Kidney (tissue), 13 donors: ENCODE measurements at regions not wholly inside any gene's neighbourhood (a gene's known extent, or its start where the extent isn't known, plus 50 kb on each side); places are given as distances from the start of the nearest gene placed in this dataset.
A peak's percentile ranks its signal among the peaks of the same experiment; 100 is the strongest.

Experiments
- DNase-seq, 5 donors: peaks; one replicate each; pipeline ENCODE4 v3.0.0-alpha.2; 2013 to 2020
- FAIRE-seq: peaks from 2 replicates; lab custom pipeline; 2012; peaks lifted over from hg19 to GRCh38; lab: Jason Lieb, UNC
- H3K27ac ChIP-seq, 2 donors: one replicate each; pipeline ENCODE4 v1.7.0; 2013; ENCODE audit warnings: low read depth in 2 of 2, low read length in 2 of 2, inconsistent platforms in 1 of 2
- H3K27me3 ChIP-seq: one replicate; pipeline ENCODE4 v1.7.1; 2013; ENCODE audit warnings: low read length, inconsistent platforms; ENCODE audit not compliant: control insufficient read depth, insufficient read depth
- H3K36me3 ChIP-seq, 3 donors: one replicate each; pipeline versions ENCODE4 v1.7.0 to v1.7.1; 2013; ENCODE audit warnings: low read length in 3 of 3, control low read depth in 1 of 3, inconsistent platforms in 1 of 3; ENCODE audit not compliant: insufficient read depth in 3 of 3, control insufficient read depth in 2 of 3
- H3K4me1 ChIP-seq, 3 donors: one replicate each; pipeline versions ENCODE4 v1.7.0 to v1.7.1; 2013; ENCODE audit warnings: low read length in 3 of 3, inconsistent platforms in 1 of 3, low read depth in 1 of 3; ENCODE audit not compliant: control insufficient read depth in 2 of 3, insufficient read depth in 2 of 3
- H3K4me3 ChIP-seq, 3 donors: one replicate each; pipeline versions ENCODE4 v1.7.0 to v1.8.1; 2013; ENCODE audit warnings: low read length in 3 of 3, control low read depth in 1 of 3, inconsistent platforms in 1 of 3
- H3K9ac ChIP-seq, 3 donors: one replicate each; pipeline versions ENCODE4 v1.7.0 to v1.7.1; 2013; ENCODE audit warnings: low read length in 3 of 3, control low read depth in 1 of 3, inconsistent platforms in 1 of 3
- H3K9me3 ChIP-seq, 3 donors: one replicate each; pipeline versions ENCODE4 v1.7.0 to v1.7.1; 2013; ENCODE audit warnings: low read length in 3 of 3, control low read depth in 1 of 3, inconsistent platforms in 1 of 3; ENCODE audit not compliant: control insufficient read depth in 2 of 3, insufficient read depth in 1 of 3
- CTCF ChIP-seq: IDR thresholded peaks from 3 replicates; pipeline ENCODE4 v1.5.1; 2012; ENCODE audit warnings: mild to moderate bottlenecking, moderate library complexity, borderline replicate concordance; ENCODE audit not compliant: insufficient read depth; ENCODE audit errors: extremely low read depth
- intact Hi-C: fragments of 100-400 bp; cut with DNase I; formaldehyde crosslinking; loops from one replicate; pipeline ENCODE4 v1.11.1; 2022
- donor health status: control.
- donor health status: control.
- donor health status: control.
- donor health status: control.
- donor health status: control.
- donor health status: DM: yes; HTN: yes; CAD: no.
- donor health status: Normal renal cell carcinoma (clear cell type).

DNA sequence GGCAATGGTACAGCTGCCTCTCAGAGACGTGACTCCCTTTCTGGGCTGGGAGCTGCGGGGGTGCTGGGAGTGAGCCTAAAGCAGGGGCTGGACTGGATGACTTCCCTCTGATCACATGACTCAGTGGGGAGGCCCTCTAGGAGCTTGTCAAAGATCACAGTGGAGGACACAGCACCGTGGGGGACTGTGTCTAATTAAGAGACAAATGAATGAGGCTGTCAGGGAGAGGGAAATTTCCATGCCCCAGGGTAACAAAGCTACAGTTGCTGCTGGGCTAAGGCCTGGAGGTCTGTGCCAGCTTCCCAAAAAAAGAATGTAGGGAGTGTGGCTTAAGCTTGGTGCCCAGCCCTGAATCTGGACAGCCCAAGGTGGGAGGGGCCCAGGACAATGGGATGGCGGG lies 262.8 kb upstream of the PLET1 start:
- intact Hi-C loops, result no loop called here
- no peaks in the 10 kb centered on the region for H3K9me3 ChIP-seq
- H3K4me1 ChIP-seq, result peaks cover 0 to 8% (median 0%) of the 10 kb centered on the region in 3 donors
- H3K4me3 ChIP-seq, result no peak overlapping the region
- TF ChIP-seq CTCF, result no peak
- no peaks in the 10 kb centered on the region for H3K36me3 ChIP-seq
- DNase-seq (peak in 3 of 5 donors; percentile 26 to 49 (median 46)), FAIRE-seq (no peak)
- no peak overlapping the region for H3K9ac ChIP-seq
- H3K27me3 ChIP-seq, result no peaks in the 10 kb centered on the region
- H3K27ac ChIP-seq, result no peak overlapping the region

GRCh38 chr11:112523951-112524350 lies 263.3 kb upstream of the PLET1 start:
- H3K27ac ChIP-seq, result no peak overlapping the region
- no peaks in the 10 kb centered on the region for H3K36me3 ChIP-seq
- TF ChIP-seq CTCF, result no peak
- H3K27me3 ChIP-seq, result no peaks in the 10 kb centered on the region
- H3K4me3 ChIP-seq, result no peak overlapping the region
- H3K9me3 ChIP-seq, result no peaks in the 10 kb centered on the region
- intact Hi-C loops, result no loop called here
- FAIRE-seq, result no peak
- peaks cover 0 to 8% (median 0%) of the 10 kb centered on the region in 3 donors for H3K4me1 ChIP-seq
- DNase-seq, result no peak
- no peak overlapping the region for H3K9ac ChIP-seq

GRCh38 chr11:112524798-112525197 lies 264.1 kb upstream of the PLET1 start:
- Histone ChIP-seq H3K9me3 (no peaks in the 10 kb centered on the region), H3K36me3 (no peaks in the 10 kb centered on the region), H3K9ac (no peak overlapping the region), H3K4me3 (no peak overlapping the region), H3K27me3 (no peaks in the 10 kb centered on the region), H3K27ac (no peak overlapping the region), H3K4me1 (peaks cover 0 to 8% (median 0%) of the 10 kb centered on the region in 3 donors)
- no peak for FAIRE-seq
- TF ChIP-seq CTCF, result no peak
- intact Hi-C loops, result no loop called here
- peak in 1 of 5 donors; percentile 72 for DNase-seq

- H3K9ac ChIP-seq, result no peak overlapping the region
- H3K27me3 ChIP-seq, result no peaks in the 10 kb centered on the region
- FAIRE-seq (no peak), DNase-seq (peak in 3 of 5 donors; percentile 20 to 51 (median 29))
- no peaks in the 10 kb centered on the region for H3K9me3 ChIP-seq
- intact Hi-C loops, result no loop called here
- no peak for TF ChIP-seq CTCF
- no peak overlapping the region for H3K4me3 ChIP-seq
- H3K36me3 ChIP-seq, result no peaks in the 10 kb centered on the region
- peaks cover 0 to 8% (median 0%) of the 10 kb centered on the region in 3 donors for H3K4me1 ChIP-seq
- no peak overlapping the region for H3K27ac ChIP-seq
Measured at GRCh38 chr11:112525270-112525669, 264.6 kb upstream of the PLET1 start.
